ENCODE measurements at regions not wholly inside any gene's neighbourhood (a gene's known extent, or its start where the extent isn't known, plus 50 kb on each side); places are given as distances from the start of the nearest gene placed in this dataset.

GRCh38 chr6:20284672-20285071 lies 72.4 kb upstream of the MBOAT1 start:
- TF ChIP-seq USF2 (CRISPR knock-in tag; IDR thresholded peaks at IDR 0.05) = no peak
- no peak for TF ChIP-seq E2F1 (CRISPR knock-in tag; IDR thresholded peaks at IDR 0.05)
- no peak for TF ChIP-seq TP53 (CRISPR knock-in tag; IDR thresholded peaks at IDR 0.05)
- TF ChIP-seq ZNF423 (CRISPR knock-in tag; IDR thresholded peaks at IDR 0.05) = no peak
- no peak for TF ChIP-seq MAX (CRISPR knock-in tag; IDR thresholded peaks at IDR 0.05)
- no peak for TF ChIP-seq NR3C1 (CRISPR knock-in tag; conservative IDR thresholded peaks at IDR 0.05; ENCODE audit: low read depth)
- TF ChIP-seq IRF2 (CRISPR knock-in tag; IDR thresholded peaks at IDR 0.05; ENCODE audit: borderline replicate concordance, low read depth) = no peak

Measured in WTC11 (cell line).